NCI-H524 (cell line): ENCODE measurements at regions not wholly inside any gene's neighbourhood (a gene's known extent, or its start where the extent isn't known, plus 50 kb on each side); places are given as distances from the start of the nearest gene placed in this dataset.
"Not testable (repeated sequence)": the region's sequence is repeated elsewhere in the genome, so short reads cannot be mapped to it uniquely, and the experiment has no call there.

Experiments
- DNase-seq, 2 experiments: peaks; one replicate each; lab custom pipeline; 2025; lab: John Stamatoyannopoulos, UW

DNA sequence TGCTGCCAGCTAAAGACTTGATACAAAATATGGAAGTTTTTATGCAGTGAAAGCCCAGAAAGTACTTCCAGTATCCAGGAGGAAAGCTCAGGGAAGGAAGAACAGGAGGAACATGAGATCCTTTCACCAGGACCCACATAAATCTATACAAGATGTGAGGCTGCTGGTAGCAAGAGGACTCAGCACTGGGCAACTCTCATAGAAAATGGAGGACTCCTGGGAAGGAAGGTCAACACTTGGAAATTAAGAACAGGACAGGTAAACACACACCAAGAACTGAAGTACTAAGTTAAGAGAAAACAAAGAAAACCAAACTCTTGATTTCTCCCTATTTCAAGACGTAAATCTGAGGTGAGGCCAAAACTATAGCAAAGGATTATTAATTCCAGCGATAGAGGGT lies 220.5 kb upstream of the HSF2 start:
- no peak for DNase-seq

DNA sequence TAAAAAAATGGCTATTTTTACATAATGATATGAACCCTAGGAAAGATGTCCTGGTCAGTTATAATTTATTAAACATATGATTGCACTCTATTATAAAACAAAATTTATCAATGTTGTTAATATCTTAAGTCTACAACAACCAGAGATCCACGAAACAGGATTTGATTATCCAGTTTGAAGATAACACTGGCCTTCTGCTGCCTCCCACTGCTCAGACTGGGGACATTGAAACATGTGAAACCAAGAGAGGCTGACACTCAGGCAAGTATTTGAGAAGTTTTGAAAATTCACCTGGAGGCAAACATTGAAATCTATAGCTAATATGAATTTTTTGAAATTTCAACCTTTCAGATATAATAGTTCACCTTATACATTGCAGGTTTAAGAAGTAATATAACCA lies 219.3 kb upstream of the HSF2 start:
- DNase-seq: peak in 1 of 2 experiments; percentile 20

- no peak for DNase-seq
Measured at GRCh38 chr6:122182061-122182460, 217.4 kb upstream of the HSF2 start.

- peak in 1 of 2 experiments; percentile 26 for DNase-seq
Measured at GRCh38 chr6:122184401-122184827, 215.0 kb upstream of the HSF2 start.

- not testable (repeated sequence) for DNase-seq
Measured at GRCh38 chr6:122185458-122185857, 214.0 kb upstream of the HSF2 start.

DNA sequence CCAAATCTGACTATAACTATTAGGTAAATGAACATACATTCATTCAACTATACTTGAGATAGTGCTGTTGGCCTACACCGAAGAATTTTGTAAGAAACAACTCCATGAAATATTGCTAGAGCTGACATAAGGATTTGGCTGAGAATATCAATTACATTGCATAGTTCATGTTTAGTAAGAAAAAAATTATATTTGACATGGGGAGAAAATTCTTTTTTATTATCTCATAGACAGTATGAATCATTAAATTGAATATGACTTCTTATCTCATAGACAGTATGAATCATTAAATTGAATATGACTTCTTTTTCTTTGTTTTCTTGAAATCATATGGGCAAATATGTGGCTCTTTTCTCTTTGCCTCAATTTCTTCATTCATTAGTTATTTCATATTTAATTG lies 212.3 kb upstream of the HSF2 start:
- DNase-seq: no peak

GRCh38 chr6:122198922-122199321 lies 200.5 kb upstream of the HSF2 start:
- DNase-seq: no peak

- DNase-seq: no peak
Measured at GRCh38 chr6:122200440-122200839, 199.0 kb upstream of the HSF2 start.

DNA sequence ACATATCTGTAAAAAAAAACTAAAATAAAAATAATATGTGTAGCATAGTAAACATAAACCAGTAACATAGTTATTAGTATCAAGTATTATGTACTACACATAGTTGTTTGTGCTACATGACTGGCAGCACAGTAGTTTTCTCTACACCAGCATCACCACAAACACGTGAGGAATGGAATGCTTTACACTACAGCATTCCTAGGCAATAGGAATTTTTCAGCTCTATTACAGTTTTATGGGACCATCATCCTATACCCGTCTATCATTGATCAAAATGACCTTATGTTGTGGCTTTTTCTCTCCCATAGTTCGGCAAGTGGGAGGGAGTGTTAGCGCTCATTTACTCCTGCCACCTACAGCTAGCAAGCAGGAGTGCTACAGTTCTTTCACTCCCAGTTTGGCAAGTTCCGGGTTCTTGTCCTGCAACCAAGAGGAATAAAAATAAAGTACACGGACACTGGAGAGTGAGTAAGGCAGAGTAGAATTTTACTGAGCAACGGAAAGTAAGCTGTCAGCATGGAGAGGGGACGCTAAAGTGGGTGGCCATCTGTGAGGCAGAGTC lies 196.8 kb upstream of the HSF2 start:
- peak in 1 of 2 experiments; percentile 36 for DNase-seq

GRCh38 chr6:122207061-122207460 lies 192.4 kb upstream of the HSF2 start:
- DNase-seq: no peak

- no peak for DNase-seq
Measured at GRCh38 chr6:122207794-122208193, 191.7 kb upstream of the HSF2 start.

DNA sequence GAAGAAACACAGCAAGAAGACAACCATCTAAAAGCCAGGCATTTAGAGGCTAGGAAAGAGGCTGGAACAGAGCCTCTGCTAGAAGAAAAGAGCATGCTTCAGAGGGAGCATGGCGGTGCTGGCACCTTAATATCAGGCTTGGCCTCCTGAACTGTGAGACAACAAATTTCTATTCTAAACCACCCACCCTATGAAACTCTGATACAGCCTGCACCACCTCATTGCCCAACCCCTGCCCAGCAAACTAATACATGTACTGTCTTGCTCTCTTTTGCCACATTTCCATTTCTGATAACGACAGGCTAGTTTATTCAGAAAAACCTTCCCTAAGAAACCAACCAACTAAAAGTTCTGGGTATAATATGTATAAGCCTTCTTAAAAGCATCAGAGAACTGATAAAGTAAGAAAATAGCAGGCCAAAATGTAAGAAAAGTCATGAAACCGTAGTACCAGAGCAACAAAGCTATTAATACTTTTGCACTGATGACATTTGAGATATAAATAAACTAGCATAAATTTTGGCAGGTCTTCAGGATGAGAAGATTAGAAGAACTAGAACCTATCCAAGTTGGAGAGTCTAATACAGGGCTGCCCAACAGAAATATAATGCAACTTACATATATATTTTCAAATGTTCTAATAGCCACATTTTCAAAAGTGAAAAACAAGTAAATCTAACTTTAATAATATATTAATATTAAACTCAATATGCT lies 184.7 kb upstream of the HSF2 start:
- no peak for DNase-seq

- no peak for DNase-seq
Measured at GRCh38 chr6:122220254-122220653, 179.2 kb upstream of the HSF2 start.

DNA sequence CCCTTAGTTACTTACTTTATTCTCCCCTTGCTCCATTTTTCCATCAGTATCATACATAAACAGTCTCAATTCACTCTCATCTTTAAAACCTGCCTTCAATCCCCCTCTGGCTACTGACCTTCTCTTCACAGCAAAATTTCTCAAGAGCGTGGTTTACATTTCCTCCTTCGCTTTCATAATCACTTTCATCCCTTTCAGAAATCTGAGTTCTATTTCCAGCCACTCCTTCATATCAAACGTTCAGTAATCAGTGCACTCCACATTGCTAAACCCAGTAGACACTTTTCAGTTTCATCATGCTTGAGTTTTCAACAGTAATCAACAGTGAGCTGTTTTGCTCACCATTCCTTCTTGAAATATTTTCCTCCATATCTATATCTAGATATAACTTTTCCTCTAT lies 176.7 kb upstream of the HSF2 start:
- no peak for DNase-seq

DNA sequence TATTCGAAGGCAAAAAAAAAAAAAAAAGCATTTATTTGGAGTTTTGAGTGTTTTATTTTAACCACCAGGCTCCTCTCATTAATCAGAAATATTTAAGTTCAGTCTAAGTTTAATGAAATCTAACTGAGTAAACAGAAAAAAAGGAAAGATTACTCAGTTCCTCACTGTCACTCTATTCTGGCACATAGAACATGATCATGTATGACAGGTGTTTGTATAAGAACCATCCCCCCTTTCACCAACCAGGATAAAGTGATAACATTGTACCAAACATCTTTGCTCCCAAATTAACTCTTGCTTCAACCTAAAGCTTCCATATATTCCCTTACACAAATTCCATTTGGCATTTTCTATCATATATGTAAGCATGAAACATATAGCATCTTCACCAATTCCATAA lies 176.2 kb upstream of the HSF2 start:
- no peak for DNase-seq

DNA sequence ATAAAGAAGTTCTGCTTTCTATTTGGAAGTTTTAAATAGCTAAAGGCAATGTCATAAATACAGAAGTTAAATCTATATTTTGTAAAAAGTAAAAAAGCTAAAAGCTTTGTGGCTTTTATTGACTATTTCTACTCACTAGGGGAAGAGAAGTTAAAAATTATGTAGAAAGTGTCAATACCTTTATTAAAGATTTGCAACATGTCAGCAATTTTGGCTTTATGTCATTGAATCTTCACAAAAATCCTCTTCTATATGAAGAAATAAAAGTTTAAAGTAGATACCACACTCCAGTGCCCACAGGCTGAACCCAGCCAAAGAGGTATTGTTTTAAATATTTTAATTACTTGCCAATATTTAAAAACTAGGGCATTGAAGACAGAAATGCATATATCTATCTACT lies 160.6 kb upstream of the HSF2 start:
- DNase-seq: no peak

GRCh38 chr6:122246906-122247658 lies 152.4 kb upstream of the HSF2 start:
- DNase-seq: no peak

- no peak for DNase-seq
Measured at GRCh38 chr6:122248001-122248669, 151.3 kb upstream of the HSF2 start.

DNA sequence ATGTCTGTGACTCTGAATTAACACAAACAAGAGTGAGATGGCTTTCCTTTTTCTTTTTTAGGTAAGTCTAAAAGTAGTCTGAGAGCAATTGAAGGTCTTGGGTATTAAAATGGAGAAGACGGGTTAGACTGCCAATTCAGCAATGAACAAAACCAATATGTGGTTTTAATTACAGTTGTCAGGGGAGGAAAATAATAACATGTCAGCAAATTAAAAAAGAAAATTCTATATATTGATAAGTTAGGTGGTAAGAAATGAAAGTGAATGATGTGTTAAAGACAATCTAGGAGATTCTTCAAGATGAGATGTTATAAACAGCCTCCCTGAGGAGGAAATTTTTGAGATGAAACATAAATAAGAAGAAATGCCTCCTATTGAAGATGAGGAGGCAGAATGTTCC lies 150.6 kb upstream of the HSF2 start:
- DNase-seq: no peak

DNA sequence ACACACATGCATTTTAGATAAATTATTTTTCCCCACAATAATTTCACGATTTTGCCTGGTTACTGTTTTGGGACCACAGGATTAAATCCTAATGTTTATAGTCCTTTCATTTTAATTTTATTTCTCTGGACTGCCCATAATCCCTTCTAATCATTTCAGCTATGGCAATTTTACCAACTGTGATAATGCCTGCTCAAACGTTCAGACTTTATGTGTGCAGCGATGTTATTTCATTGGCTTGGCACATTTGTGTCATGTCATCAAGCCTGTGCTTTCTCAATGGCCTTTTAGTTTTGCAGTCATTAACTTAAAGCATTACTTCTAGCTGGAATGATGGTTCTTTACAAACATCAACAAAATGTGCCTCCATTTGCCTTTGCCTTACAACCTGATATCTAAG lies 140.6 kb upstream of the HSF2 start:
- no peak for DNase-seq

GRCh38 chr6:122264557-122264956 lies 134.9 kb upstream of the HSF2 start:
- no peak for DNase-seq

DNA sequence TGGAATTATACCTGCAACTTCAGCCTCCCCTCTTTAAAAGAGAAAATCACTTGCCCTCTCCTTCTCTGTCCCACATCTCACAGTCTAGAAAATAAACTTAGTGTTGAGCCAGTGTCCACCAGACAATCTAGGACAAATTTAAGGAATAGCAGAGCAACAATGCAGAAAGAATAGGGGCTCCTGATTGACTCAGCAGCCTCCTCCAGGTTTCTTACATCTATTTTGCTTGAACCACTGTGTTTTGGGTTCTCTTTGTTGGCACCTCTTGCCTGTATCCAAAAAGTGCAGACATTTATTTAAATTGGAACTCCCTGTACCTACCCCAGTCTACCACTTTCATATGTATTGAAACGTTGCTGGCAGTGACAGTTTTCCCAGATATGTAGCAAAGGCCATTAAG lies 133.7 kb upstream of the HSF2 start:
- DNase-seq: no peak

DNA sequence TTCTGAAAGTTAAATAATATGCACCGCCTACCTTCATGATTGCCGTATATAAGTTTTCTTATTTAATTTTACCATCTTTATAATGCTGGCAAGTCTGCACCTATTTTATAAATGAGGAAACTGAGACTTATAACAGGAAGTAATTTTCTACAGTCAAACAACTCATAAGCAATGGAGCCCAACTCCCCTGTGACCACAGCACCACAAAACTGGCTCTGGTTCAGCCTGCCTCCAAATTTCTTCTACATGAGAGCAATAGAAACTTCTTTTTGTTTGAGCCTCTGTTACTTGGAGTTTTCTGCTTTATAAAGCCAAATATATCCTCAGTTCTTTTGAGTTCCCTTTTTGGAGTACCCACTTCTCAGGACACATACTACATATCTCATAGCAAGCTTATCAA lies 131.1 kb upstream of the HSF2 start:
- DNase-seq: no peak
